SW480 (cell line): ENCODE measurements at regions not wholly inside any gene's neighbourhood (a gene's known extent, or its start where the extent isn't known, plus 50 kb on each side); places are given as distances from the start of the nearest gene placed in this dataset.
A peak's percentile ranks its signal among the peaks of the same experiment; 100 is the strongest.

ENCODE experiments used
- DNase-seq: peaks from one replicate; pipeline ENCODE4 v3.0.0-alpha.2; 2016; ENCODE audit warnings: low spot score

- DNase-seq: no peak
Observed at GRCh38 chr5:159536646-159537045, 206.4 kb upstream of the IL12B start.

GRCh38 chr5:159539678-159540077, 209.4 kb upstream of the IL12B start:
- no peak for DNase-seq

- DNase-seq: no peak
Observed at GRCh38 chr5:159543326-159543725, 213.0 kb upstream of the IL12B start.

- no peak for DNase-seq
Observed at GRCh38 chr5:159545156-159545555, 214.9 kb upstream of the IL12B start.

- DNase-seq: no peak
Observed at GRCh38 chr5:159547466-159548195, 217.3 kb upstream of the IL12B start.

- DNase-seq: no peak
Observed at GRCh38 chr5:159548517-159548916, 218.2 kb upstream of the IL12B start.

- no peak for DNase-seq
Observed at GRCh38 chr5:159549046-159549445, 218.8 kb upstream of the IL12B start.

- no peak for DNase-seq
Observed at GRCh38 chr5:159550951-159551350, 220.7 kb upstream of the IL12B start.

GRCh38 chr5:159552751-159553150, 222.5 kb upstream of the IL12B start:
- no peak for DNase-seq

- no peak for DNase-seq
Observed at GRCh38 chr5:159553792-159554191, 223.5 kb upstream of the IL12B start.

GRCh38 chr5:159555084-159555483, 224.8 kb upstream of the IL12B start:
- DNase-seq: no peak

- DNase-seq: no peak
Observed at GRCh38 chr5:159559337-159559736, 229.1 kb upstream of the IL12B start.

GRCh38 chr5:159560088-159560487, 229.8 kb upstream of the IL12B start:
- no peak for DNase-seq

- DNase-seq: no peak
Observed at GRCh38 chr5:159564031-159564430, 233.7 kb upstream of the IL12B start.

- DNase-seq: no peak
Observed at GRCh38 chr5:159566832-159567231, 236.5 kb upstream of the IL12B start.

- no peak for DNase-seq
Observed at GRCh38 chr5:159567461-159567860, 237.2 kb upstream of the IL12B start.

GRCh38 chr5:159571501-159572244, 241.4 kb upstream of the IL12B start:
- no peak for DNase-seq

- DNase-seq: no peak
Observed at GRCh38 chr5:159576902-159577301, 246.6 kb upstream of the IL12B start.

GRCh38 chr5:159581502-159582249, 251.4 kb upstream of the IL12B start:
- DNase-seq: peak; percentile 96

GRCh38 chr5:159582756-159583541, 252.7 kb upstream of the IL12B start:
- DNase-seq: peak; percentile 88

GRCh38 chr5:159586921-159587320, 256.6 kb upstream of the IL12B start:
- DNase-seq: no peak

GRCh38 chr5:159588941-159589340, 258.7 kb upstream of the IL12B start:
- no peak for DNase-seq
